NCI-H187 treated with DMSO at 0.1 percent for 48 hours (cell line): ENCODE measurements at regions not wholly inside any gene's neighbourhood (a gene's known extent, or its start where the extent isn't known, plus 50 kb on each side); places are given as distances from the start of the nearest gene placed in this dataset.
A peak's percentile ranks its signal among the peaks of the same experiment; 100 is the strongest.

Experiments
- DNase-seq: peaks from one replicate; lab custom pipeline; 2025; lab: John Stamatoyannopoulos, UW

GRCh38 chr1:115203287-115203686 lies 114.0 kb upstream of the TSPAN2 start:
- DNase-seq: no peak

- DNase-seq: no peak
These were observed 112.3 kb upstream of the TSPAN2 start for GRCh38 chr1:115201598-115201997.

- DNase-seq: no peak
These were observed 110.3 kb upstream of the TSPAN2 start for GRCh38 chr1:115199416-115200132.

GRCh38 chr1:115198938-115199337 lies 109.6 kb upstream of the TSPAN2 start:
- no peak for DNase-seq

- no peak for DNase-seq
These were observed 107.0 kb upstream of the TSPAN2 start for GRCh38 chr1:115196296-115196695.

GRCh38 chr1:115194506-115194905 lies 105.2 kb upstream of the TSPAN2 start:
- DNase-seq: no peak

- no peak for DNase-seq
These were observed 103.9 kb upstream of the TSPAN2 start for GRCh38 chr1:115193046-115193828.

GRCh38 chr1:115192200-115192767 lies 103.0 kb upstream of the TSPAN2 start:
- no peak for DNase-seq

GRCh38 chr1:115191691-115192090 lies 102.4 kb upstream of the TSPAN2 start:
- no peak for DNase-seq

GRCh38 chr1:115190540-115191170 lies 101.4 kb upstream of the TSPAN2 start:
- no peak for DNase-seq

GRCh38 chr1:115189814-115190539 lies 100.7 kb upstream of the TSPAN2 start:
- no peak for DNase-seq

GRCh38 chr1:115188680-115189395 lies 99.5 kb upstream of the TSPAN2 start:
- DNase-seq: no peak

GRCh38 chr1:115186711-115187265 lies 97.5 kb upstream of the TSPAN2 start:
- DNase-seq: no peak

GRCh38 chr1:115185336-115185735 lies 96.0 kb upstream of the TSPAN2 start:
- DNase-seq: no peak

- no peak for DNase-seq
These were observed 95.6 kb upstream of the TSPAN2 start for GRCh38 chr1:115184951-115185331.

- DNase-seq: no peak
These were observed 95.1 kb upstream of the TSPAN2 start for GRCh38 chr1:115184260-115184950.

GRCh38 chr1:115183721-115184259 lies 94.5 kb upstream of the TSPAN2 start:
- DNase-seq: no peak

- no peak for DNase-seq
These were observed 93.9 kb upstream of the TSPAN2 start for GRCh38 chr1:115183158-115183557.

- DNase-seq: peak; percentile 40
These were observed 92.9 kb upstream of the TSPAN2 start for GRCh38 chr1:115182012-115182715.
